PC-3 (cell line): ENCODE measurements at regions not wholly inside any gene's neighbourhood (a gene's known extent, or its start where the extent isn't known, plus 50 kb on each side); places are given as distances from the start of the nearest gene placed in this dataset.

Experiments used
- ATAC-seq: fragments of 200-7000 bp; cut with Tn5 transposase; 2 replicates; pipeline ENCODE4 v1.9.1; 2020; ENCODE audit warnings: mild to moderate bottlenecking, moderate library complexity
- BruUV-seq: library from RNA; stranded (reverse); fragments of 400-500 nt; replicated peaks from 2 replicates; lab custom pipeline; 2021; lab: Mats Ljungman, UMichigan
- CTCF ChIA-PET: fragments of 300-600 bp; sonication (Branson Sonifier 250); formaldehyde crosslinking; loops from one replicate; lab custom pipeline; 2022; ENCODE audit warnings: antibody characterized with exemption; lab: Charles Lee
- POLR2A ChIA-PET: fragments of 300-600 bp; sonication (Branson Sonifier 250); formaldehyde crosslinking; loops from one replicate; lab custom pipeline; 2022; ENCODE audit warnings: antibody characterized with exemption; ENCODE audit not compliant: unreplicated experiment; lab: Charles Lee
- DNase-seq: peaks from one replicate; pipeline ENCODE4 v3.0.0-alpha.2; 2015
- H2AFZ ChIP-seq: fragments of 300-600 bp; sonication (generic); 2 replicates; pipeline ENCODE4 v1.6.0; 2016; ENCODE audit warnings: antibody characterized with exemption, low read length
- H3F3A ChIP-seq: fragments of 300-600 bp; sonication (generic); one replicate; pipeline ENCODE4 v1.6.0; 2017; ENCODE audit warnings: antibody characterized with exemption, low read length, control low read depth, mild to moderate bottlenecking; ENCODE audit not compliant: unreplicated experiment
- H3K27ac ChIP-seq: fragments of 300-600 bp; sonication (generic); 2 replicates; pipeline ENCODE4 v1.5.1; 2016; ENCODE audit warnings: mild to moderate bottlenecking, low read length
- H3K27me3 ChIP-seq: fragments of 300-600 bp; sonication (generic); 2 replicates; pipeline ENCODE4 v1.6.1; 2016; ENCODE audit warnings: low read length, mixed read lengths
- H3K36me3 ChIP-seq: fragments of 300-600 bp; sonication (generic); 2 replicates; pipeline ENCODE4 v1.6.1; 2016; ENCODE audit warnings: low read depth, mixed run types, low read length, mixed read lengths
- H3K4me1 ChIP-seq: fragments of 300-600 bp; sonication (generic); 2 replicates; pipeline ENCODE4 v1.5.1; 2016; ENCODE audit warnings: low read length; ENCODE audit not compliant: insufficient read depth
- H3K4me2 ChIP-seq: fragments of 300-600 bp; sonication (generic); 2 replicates; pipeline ENCODE4 v1.6.0; 2016; ENCODE audit warnings: low read length
- H3K4me3 ChIP-seq: fragments of 300-600 bp; sonication (generic); 2 replicates; pipeline ENCODE4 v1.5.1; 2016; ENCODE audit warnings: mild to moderate bottlenecking, low read length, mixed read lengths
- H3K79me2 ChIP-seq: fragments of 300-600 bp; sonication (generic); 2 replicates; pipeline ENCODE4 v1.6.1; 2017; ENCODE audit warnings: low read length, mixed read lengths
- H3K9ac ChIP-seq: fragments of 300-600 bp; sonication (generic); 2 replicates; pipeline ENCODE4 v1.6.0; 2016; ENCODE audit warnings: mild to moderate bottlenecking, low read length
- H3K9me2 ChIP-seq: fragments of 300-600 bp; sonication (generic); replicated peaks from 2 replicates; pipeline ENCODE4 v1.6.1; 2016; ENCODE audit warnings: mixed run types, low read length, mixed read lengths
- H3K9me3 ChIP-seq: fragments of 300-600 bp; sonication (generic); 2 replicates; pipeline ENCODE4 v1.6.1; 2016; ENCODE audit warnings: low read length, mixed read lengths
- H4K20me1 ChIP-seq: fragments of 300-600 bp; sonication (generic); 2 replicates; pipeline ENCODE4 v1.6.1; 2016; ENCODE audit warnings: low read length, mixed read lengths
- CTCF ChIP-seq: fragments of 300-600 bp; sonication (generic); conservative IDR thresholded peaks from 2 replicates; pipeline ENCODE4 v1.5.1; 2017; ENCODE audit warnings: antibody characterized with exemption, low read depth, mild to moderate bottlenecking, low read length
- EZH2 ChIP-seq: fragments of 300-600 bp; sonication (generic); IDR thresholded peaks from one replicate; pipeline ENCODE4 v1.6.1; 2017; ENCODE audit warnings: antibody characterized with exemption, mild to moderate bottlenecking, low read length; ENCODE audit not compliant: unreplicated experiment
- EZH2phosphoT487 ChIP-seq: fragments of 300-600 bp; sonication (generic); IDR thresholded peaks from 2 replicates; pipeline ENCODE4 v1.6.1; 2018; ENCODE audit warnings: mild to moderate bottlenecking, antibody characterized with exemption, low read length, borderline replicate concordance
- intact Hi-C: fragments of 100-400 bp; cut with micrococcal nuclease; formaldehyde crosslinking; loops from 2 replicates; pipeline ENCODE4 v1.9.0; 2023

- TF ChIP-seq EZH2phosphoT487 (no peak), EZH2 (no peak), CTCF (no peak)
- no peaks in the 10 kb centered on the region for H3K36me3 ChIP-seq
- H3K4me1 ChIP-seq, result no peaks in the 10 kb centered on the region
- CTCF ChIA-PET, result no interaction called here
- ATAC-seq (no peak), DNase-seq (no peak)
- no peak overlapping the region for H3K4me2 ChIP-seq
- H3F3A ChIP-seq, result no peaks in the 10 kb centered on the region
- H4K20me1 ChIP-seq, result no peaks in the 10 kb centered on the region
- intact Hi-C loops, result no loop called here
- BruUV-seq, result no TSS peak
- H3K4me3 ChIP-seq, result no peak overlapping the region
- no peaks in the 10 kb centered on the region for H3K9me3 ChIP-seq
- POLR2A ChIA-PET, result no interaction called here
- no peak overlapping the region for H3K9ac ChIP-seq
- no peak overlapping the region for H3K27ac ChIP-seq
- H2AFZ ChIP-seq, result no peak overlapping the region
- H3K79me2 ChIP-seq, result no peaks in the 10 kb centered on the region
- no peaks in the 10 kb centered on the region for H3K9me2 ChIP-seq
- H3K27me3 ChIP-seq, result peaks cover 34% of the 10 kb centered on the region
Observed at GRCh38 chr3:173306110-173306509, 91.4 kb upstream of the NLGN1 start.

- DNase-seq, result no peak
- POLR2A ChIA-PET, result no interaction called here
- no peaks in the 10 kb centered on the region for H3K79me2 ChIP-seq
- peaks cover 37% of the 10 kb centered on the region for H3K27me3 ChIP-seq
- H3K4me1 ChIP-seq, result no peaks in the 10 kb centered on the region
- no peaks in the 10 kb centered on the region for H3F3A ChIP-seq
- H3K4me3 ChIP-seq, result no peak overlapping the region
- H3K9me2 ChIP-seq, result no peaks in the 10 kb centered on the region
- H3K9ac ChIP-seq, result no peak overlapping the region
- H3K27ac ChIP-seq, result no peak overlapping the region
- CTCF ChIA-PET, result no interaction called here
- no peak for TF ChIP-seq EZH2
- TF ChIP-seq CTCF, result no peak
- no peak for TF ChIP-seq EZH2phosphoT487
- no peak overlapping the region for H3K4me2 ChIP-seq
- H3K9me3 ChIP-seq, result no peaks in the 10 kb centered on the region
- no peaks in the 10 kb centered on the region for H3K36me3 ChIP-seq
- no TSS peak for BruUV-seq
- intact Hi-C loops, result no loop called here
- no peaks in the 10 kb centered on the region for H4K20me1 ChIP-seq
- no peak overlapping the region for H2AFZ ChIP-seq
- no peak for ATAC-seq
Observed at GRCh38 chr3:173304182-173304800, 93.3 kb upstream of the NLGN1 start.

GRCh38 chr3:173301647-173302046, 95.9 kb upstream of the NLGN1 start:
- Histone ChIP-seq H3F3A (no peaks in the 10 kb centered on the region), H4K20me1 (no peaks in the 10 kb centered on the region), H3K4me2 (no peak overlapping the region), H3K9ac (no peak overlapping the region), H2AFZ (no peak overlapping the region), H3K4me3 (no peak overlapping the region), H3K9me3 (no peaks in the 10 kb centered on the region), H3K27me3 (peaks cover 22% of the 10 kb centered on the region), H3K36me3 (no peaks in the 10 kb centered on the region), H3K9me2 (no peaks in the 10 kb centered on the region), H3K4me1 (no peaks in the 10 kb centered on the region), H3K27ac (no peak overlapping the region), H3K79me2 (no peaks in the 10 kb centered on the region)
- TF ChIP-seq EZH2phosphoT487, result no peak
- TF ChIP-seq CTCF, result no peak
- no peak for TF ChIP-seq EZH2
- ChIA-PET CTCF (no interaction called here), POLR2A (no interaction called here)
- intact Hi-C loops, result no loop called here
- DNase-seq (no peak), ATAC-seq (no peak)
- no TSS peak for BruUV-seq
